ENCODE measurements at regions not wholly inside any gene's neighbourhood (a gene's known extent, or its start where the extent isn't known, plus 50 kb on each side); places are given as distances from the start of the nearest gene placed in this dataset.
"Not testable (repeated sequence)": the region's sequence is repeated elsewhere in the genome, so short reads cannot be mapped to it uniquely, and the experiment has no call there.

DNA sequence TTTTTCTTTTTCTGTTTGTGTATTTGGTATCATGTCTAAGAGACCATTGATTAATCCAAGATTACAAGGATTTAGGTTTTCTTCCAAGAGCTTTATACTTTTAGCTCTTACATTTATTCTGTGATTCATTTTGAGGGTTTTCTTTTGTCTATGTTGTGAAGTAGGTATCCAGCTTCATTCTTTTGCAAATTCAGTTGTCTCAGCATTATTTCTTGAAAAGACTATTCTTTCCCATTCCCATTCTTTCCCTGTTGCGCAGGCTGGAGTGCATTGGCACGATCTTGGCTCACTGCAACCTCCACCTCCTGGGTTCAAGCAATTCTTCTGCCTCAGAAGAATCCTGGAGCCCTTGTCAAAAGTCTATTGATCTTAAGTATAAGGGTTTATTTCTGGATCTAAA, 164.9 kb downstream of the NAA11 start:
- BruUV-seq (replicated peaks): no TSS peak
- POLR2A ChIA-PET: no interaction called here
- DNase-seq (ENCODE audit: low read depth, low spot score) (no peak), ATAC-seq (no peak)
- in situ Hi-C loops (cut with HindIII; ENCODE audit: low pct_unique_long_range_greater_than_20kb, low sequenced_read_pairs) (no loop called here), intact Hi-C loops (cut with micrococcal nuclease; ENCODE audit: unreplicated experiment) (no loop called here)
- Histone ChIP-seq H3K27me3 (ENCODE audit: control insufficient read depth, insufficient read depth, low read length) (no peaks in the 10 kb centered on the region), H3K9me3 (ENCODE audit: control insufficient read depth, insufficient read depth, low read depth, low read length) (no peaks in the 10 kb centered on the region), H3K36me3 (ENCODE audit: control insufficient read depth, insufficient read depth, low read length) (no peaks in the 10 kb centered on the region), H3K4me1 (ENCODE audit: control insufficient read depth, insufficient read depth, low read length) (no peaks in the 10 kb centered on the region), H3K4me3 (ENCODE audit: low read depth in 2 of 2, low read length in 2 of 2) (no peak overlapping the region), H3K27ac (ENCODE audit: low read length) (no peak overlapping the region)
- CTCF ChIA-PET: no interaction called here
- no peak for TF ChIP-seq POLR2AphosphoS5 (IDR thresholded peaks at IDR 0.05; ENCODE audit: low read depth, low read length)

DNA sequence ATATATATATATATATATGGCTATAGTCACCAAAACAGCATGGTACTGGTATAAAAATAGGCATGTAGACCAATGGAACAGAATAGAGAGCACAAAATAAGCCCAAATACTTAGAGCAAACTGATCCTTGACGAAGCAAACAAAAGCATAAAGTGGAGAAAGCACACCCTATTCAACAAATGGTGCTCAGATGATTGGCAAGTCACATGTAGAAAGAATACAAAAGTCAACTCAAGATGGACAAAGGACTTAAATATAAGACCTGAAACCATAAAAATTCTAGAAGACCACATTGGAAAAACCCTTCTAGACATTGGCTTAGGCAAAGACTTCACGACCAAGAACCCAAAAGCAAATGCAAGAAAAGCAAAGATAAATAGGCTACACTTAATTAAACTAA, 167.2 kb downstream of the NAA11 start:
- POLR2A ChIA-PET; H3K9me3 ChIP-seq (ENCODE audit: control insufficient read depth, insufficient read depth, low read depth, low read length); H3K27me3 ChIP-seq (ENCODE audit: control insufficient read depth, insufficient read depth, low read length); H3K4me1 ChIP-seq (ENCODE audit: control insufficient read depth, insufficient read depth, low read length); ATAC-seq; CTCF ChIA-PET; DNase-seq (ENCODE audit: low read depth, low spot score); in situ Hi-C loops (cut with HindIII; ENCODE audit: low pct_unique_long_range_greater_than_20kb, low sequenced_read_pairs); H3K4me3 ChIP-seq (ENCODE audit: low read depth in 2 of 2, low read length in 2 of 2); BruUV-seq (replicated peaks); H3K36me3 ChIP-seq (ENCODE audit: control insufficient read depth, insufficient read depth, low read length); H3K27ac ChIP-seq (ENCODE audit: low read length); intact Hi-C loops (cut with micrococcal nuclease; ENCODE audit: unreplicated experiment): not testable (repeated sequence)

DNA sequence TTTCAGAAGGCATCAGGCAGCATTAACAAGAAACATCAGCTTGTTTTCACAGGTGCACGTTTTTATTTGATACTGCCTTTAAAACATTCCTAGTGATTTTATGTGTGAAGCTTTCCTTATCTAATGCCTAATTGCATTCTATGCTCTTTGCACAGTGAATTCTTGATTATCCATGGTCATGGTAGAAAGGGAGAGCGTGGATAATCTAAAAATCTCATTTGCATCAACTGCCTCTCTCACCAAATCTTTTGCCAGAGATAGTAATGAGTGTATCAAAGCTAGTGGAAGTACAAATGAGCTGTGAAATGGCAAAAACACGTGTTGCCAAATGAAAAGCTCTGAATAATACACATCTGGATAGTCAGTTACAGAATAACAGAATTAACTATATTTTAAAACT, 170.5 kb downstream of the NAA11 start:
- Histone ChIP-seq H3K27ac (ENCODE audit: low read length) (no peak overlapping the region), H3K27me3 (ENCODE audit: control insufficient read depth, insufficient read depth, low read length) (no peaks in the 10 kb centered on the region), H3K9me3 (ENCODE audit: control insufficient read depth, insufficient read depth, low read depth, low read length) (no peaks in the 10 kb centered on the region), H3K4me3 (ENCODE audit: low read depth in 2 of 2, low read length in 2 of 2) (no peak overlapping the region), H3K4me1 (ENCODE audit: control insufficient read depth, insufficient read depth, low read length) (no peaks in the 10 kb centered on the region), H3K36me3 (ENCODE audit: control insufficient read depth, insufficient read depth, low read length) (no peaks in the 10 kb centered on the region)
- no TSS peak for BruUV-seq (replicated peaks)
- TF ChIP-seq, protein P1, sequence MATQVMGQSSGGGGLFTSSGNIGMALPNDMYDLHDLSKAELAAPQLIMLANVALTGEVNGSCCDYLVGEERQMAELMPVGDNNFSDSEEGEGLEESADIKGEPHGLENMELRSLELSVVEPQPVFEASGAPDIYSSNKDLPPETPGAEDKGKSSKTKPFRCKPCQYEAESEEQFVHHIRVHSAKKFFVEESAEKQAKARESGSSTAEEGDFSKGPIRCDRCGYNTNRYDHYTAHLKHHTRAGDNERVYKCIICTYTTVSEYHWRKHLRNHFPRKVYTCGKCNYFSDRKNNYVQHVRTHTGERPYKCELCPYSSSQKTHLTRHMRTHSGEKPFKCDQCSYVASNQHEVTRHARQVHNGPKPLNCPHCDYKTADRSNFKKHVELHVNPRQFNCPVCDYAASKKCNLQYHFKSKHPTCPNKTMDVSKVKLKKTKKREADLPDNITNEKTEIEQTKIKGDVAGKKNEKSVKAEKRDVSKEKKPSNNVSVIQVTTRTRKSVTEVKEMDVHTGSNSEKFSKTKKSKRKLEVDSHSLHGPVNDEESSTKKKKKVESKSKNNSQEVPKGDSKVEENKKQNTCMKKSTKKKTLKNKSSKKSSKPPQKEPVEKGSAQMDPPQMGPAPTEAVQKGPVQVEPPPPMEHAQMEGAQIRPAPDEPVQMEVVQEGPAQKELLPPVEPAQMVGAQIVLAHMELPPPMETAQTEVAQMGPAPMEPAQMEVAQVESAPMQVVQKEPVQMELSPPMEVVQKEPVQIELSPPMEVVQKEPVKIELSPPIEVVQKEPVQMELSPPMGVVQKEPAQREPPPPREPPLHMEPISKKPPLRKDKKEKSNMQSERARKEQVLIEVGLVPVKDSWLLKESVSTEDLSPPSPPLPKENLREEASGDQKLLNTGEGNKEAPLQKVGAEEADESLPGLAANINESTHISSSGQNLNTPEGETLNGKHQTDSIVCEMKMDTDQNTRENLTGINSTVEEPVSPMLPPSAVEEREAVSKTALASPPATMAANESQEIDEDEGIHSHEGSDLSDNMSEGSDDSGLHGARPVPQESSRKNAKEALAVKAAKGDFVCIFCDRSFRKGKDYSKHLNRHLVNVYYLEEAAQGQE (IDR thresholded peaks at IDR 0.05; ENCODE audit: insufficient read depth in 1 of 2, low read depth in 2 of 2, low read length in 1 of 2): no peak
- no peak for TF ChIP-seq POLR2AphosphoS5 (IDR thresholded peaks at IDR 0.05; ENCODE audit: low read depth, low read length)
- TF ChIP-seq SIN3A (IDR thresholded peaks at IDR 0.05; ENCODE audit: borderline replicate concordance, insufficient read depth, low read depth, low read length): no peak
- TF ChIP-seq TCF7L2 (IDR thresholded peaks at IDR 0.05; ENCODE audit: low read depth, low read length): no peak
- TF ChIP-seq, protein P2, sequence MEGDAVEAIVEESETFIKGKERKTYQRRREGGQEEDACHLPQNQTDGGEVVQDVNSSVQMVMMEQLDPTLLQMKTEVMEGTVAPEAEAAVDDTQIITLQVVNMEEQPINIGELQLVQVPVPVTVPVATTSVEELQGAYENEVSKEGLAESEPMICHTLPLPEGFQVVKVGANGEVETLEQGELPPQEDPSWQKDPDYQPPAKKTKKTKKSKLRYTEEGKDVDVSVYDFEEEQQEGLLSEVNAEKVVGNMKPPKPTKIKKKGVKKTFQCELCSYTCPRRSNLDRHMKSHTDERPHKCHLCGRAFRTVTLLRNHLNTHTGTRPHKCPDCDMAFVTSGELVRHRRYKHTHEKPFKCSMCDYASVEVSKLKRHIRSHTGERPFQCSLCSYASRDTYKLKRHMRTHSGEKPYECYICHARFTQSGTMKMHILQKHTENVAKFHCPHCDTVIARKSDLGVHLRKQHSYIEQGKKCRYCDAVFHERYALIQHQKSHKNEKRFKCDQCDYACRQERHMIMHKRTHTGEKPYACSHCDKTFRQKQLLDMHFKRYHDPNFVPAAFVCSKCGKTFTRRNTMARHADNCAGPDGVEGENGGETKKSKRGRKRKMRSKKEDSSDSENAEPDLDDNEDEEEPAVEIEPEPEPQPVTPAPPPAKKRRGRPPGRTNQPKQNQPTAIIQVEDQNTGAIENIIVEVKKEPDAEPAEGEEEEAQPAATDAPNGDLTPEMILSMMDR (IDR thresholded peaks at IDR 0.05): no peak
- CTCF ChIA-PET: no interaction called here
- ATAC-seq (no peak), DNase-seq (ENCODE audit: low read depth, low spot score) (no peak)
- in situ Hi-C loops (cut with HindIII; ENCODE audit: low pct_unique_long_range_greater_than_20kb, low sequenced_read_pairs) (no loop called here), intact Hi-C loops (cut with micrococcal nuclease; ENCODE audit: unreplicated experiment) (no loop called here)
- POLR2A ChIA-PET: no interaction called here

Data from Panc1 (cell line).